ENCODE measurements at regions not wholly inside any gene's neighbourhood (a gene's known extent, or its start where the extent isn't known, plus 50 kb on each side); places are given as distances from the start of the nearest gene placed in this dataset.

GRCh38 chr7:106196460-106197021 is 84.4 kb upstream of the SYPL1 start:
- no peak for DNase-seq

DNA sequence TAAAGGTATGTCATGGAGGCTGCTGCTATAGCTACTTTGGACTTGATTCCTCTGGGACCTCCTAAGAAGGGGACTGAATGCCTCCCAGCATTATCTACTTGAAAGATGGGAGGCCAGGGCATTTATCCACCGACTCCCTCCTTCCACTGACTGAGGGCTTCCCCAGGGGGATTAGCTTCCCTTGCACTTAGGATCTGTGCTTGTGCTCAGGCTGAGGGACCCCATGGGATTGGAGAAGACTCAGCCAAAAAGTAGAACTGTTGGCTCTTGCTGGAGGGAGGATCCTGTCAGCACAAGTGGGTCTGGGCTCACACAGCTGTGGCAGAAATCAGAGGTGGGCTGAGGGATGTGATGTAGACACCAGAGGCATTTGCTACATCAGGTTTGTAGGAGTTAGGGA is 81.5 kb upstream of the SYPL1 start:
- DNase-seq, result no peak

- DNase-seq, result no peak
These were observed 78.6 kb upstream of the SYPL1 start for GRCh38 chr7:106190589-106191330.

GRCh38 chr7:106187613-106188350 is 75.7 kb upstream of the SYPL1 start:
- no peak for DNase-seq

- DNase-seq, result no peak
These were observed 73.6 kb upstream of the SYPL1 start for GRCh38 chr7:106185719-106186118.

DNA sequence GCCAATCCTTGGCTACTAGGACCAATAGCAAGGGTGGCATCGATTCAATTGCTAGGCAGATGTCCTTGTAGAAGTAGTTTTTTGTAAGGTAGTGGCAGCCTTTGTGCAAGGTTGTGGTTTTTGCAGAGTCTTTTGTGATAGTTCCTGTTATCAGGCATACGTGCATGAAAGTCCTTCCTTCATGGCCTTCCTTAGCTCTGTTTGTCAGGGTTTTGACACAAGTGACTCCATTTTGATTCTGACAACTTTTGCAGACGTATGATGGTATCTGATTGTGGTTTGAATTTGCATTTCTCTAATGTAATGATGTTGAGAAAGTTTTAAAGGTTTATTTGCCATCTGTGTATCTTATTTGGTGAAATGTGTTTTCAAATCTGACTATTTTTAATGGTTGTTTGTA is 71.8 kb upstream of the SYPL1 start:
- DNase-seq, result no peak

- no peak for DNase-seq
These were observed 70.8 kb upstream of the SYPL1 start for GRCh38 chr7:106182904-106183303.

- DNase-seq, result no peak
These were observed 69.7 kb upstream of the SYPL1 start for GRCh38 chr7:106181658-106182265.

DNA sequence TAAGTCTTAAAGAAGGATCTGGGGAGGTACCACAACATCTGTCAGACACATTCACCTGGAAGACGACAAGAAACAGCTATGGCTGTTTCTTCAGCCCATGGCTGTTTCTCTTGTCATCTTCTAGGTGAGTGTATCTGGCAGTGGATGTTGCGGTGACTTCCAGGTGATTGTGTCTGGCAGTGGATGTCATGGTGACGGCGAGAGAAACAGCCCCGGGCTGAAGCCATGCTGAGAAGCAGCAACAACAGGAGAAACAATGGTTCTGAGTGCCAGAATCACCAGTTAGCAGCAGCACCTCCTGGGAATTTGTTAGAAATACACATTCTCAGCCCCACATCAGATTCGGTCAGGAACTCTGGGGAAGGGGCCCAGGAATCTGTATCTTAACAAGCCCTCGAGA is 68.6 kb upstream of the SYPL1 start:
- DNase-seq, result peak; percentile 73

- DNase-seq, result no peak
These were observed 67.1 kb upstream of the SYPL1 start for GRCh38 chr7:106179256-106179655.

- no peak for DNase-seq
These were observed 66.6 kb upstream of the SYPL1 start for GRCh38 chr7:106178593-106179134.

DNA sequence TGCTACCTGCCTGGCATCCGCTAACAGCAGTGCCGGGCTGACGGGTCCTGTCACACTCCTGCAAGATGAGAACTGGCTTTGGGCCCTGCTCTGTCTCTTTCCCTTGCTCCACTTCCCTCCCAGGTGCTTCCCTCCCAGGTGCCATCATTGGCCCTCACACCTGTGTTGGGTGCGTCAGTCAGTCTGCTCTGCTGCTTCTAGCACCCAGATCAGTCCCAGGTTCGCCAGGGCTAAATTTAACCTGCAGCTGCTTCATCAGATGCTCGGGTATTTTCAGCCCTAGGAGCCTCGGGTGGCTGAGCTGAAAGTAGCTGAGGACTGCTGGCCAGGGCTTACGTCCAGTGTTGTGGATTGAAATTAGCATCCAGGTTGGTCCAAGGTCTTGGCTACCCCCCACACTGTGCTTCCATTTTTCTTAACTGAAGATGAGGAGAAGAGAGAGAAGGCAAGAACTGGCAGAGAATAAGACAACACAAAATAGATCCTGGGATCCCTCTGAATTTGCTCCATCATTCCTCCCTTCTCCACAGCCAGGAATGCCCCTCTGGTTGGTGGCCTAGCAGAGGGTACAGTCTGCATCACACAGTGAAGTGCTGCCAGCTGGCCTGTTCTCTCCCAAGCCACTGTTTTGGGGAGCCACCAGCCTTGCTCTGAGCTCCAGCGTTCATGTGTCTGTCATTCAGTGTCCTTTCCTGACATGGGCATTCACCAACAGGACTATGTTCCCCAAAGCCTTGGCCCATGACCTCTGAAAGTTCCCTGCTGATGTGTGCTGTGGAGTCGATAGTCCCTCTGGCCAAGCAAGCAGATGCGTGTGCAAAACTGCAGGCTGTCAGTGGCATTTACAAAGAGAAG is 65.9 kb upstream of the SYPL1 start:
- no peak for DNase-seq

DNA sequence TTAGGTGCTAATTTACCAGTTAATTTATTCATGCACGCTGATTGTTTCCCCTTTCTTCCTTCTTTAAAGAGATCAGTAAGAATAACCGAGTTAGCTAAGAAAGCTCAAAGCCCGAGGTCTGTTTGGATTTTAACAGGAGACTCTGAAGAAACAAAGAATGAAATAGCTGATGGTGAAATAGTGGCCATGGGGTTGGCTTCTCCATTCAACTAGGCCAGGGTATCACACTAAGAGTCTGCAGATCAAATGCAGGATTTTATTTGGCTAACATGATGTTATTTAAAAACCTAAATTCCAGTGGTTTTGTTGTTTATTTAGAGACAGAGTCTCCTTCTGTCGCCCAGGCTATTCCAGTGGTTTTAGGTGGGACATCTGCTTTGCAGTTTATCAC is 65.2 kb upstream of the SYPL1 start:
- DNase-seq, result no peak

- peak; percentile 93 for DNase-seq
These were observed 64.5 kb upstream of the SYPL1 start for GRCh38 chr7:106176414-106177299.

GRCh38 chr7:106175507-106175906 is 63.4 kb upstream of the SYPL1 start:
- DNase-seq, result no peak

- no peak for DNase-seq
These were observed 58.5 kb upstream of the SYPL1 start for GRCh38 chr7:106170651-106171050.

- DNase-seq, result no peak
These were observed 57.9 kb upstream of the SYPL1 start for GRCh38 chr7:106169821-106170610.

DNA sequence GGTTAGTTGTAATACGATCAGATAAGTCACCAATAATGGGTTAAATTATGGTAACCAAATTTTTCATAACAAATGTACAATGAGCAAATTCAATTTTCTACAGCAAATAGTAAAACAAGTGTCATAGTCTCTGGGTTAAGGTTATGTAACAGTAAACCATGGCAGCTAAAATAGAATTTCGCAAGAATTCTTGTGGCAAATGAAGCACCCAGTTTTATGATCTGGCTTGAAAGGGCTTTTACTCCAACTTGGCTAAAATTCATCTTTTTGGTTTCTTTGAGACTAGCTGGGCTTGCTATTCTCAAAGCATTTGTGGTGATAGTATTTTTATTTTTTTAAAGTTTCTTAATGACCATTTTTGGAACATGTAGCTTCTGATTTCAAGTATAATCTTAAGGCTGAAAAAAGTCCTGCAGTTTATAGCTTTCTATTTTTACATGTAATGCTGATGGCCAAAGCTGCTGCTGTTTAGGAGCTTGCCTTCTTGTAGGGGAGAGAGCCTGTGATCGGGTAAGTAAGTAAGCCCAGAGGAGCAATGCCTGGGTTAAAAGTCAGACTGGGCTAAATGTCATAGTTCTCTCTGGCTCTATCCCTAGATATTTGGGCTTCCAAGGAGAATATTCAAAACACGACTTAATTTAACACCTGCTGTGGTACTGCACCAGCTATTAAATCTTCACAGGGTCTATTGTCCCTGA is 55.5 kb upstream of the SYPL1 start:
- no peak for DNase-seq

DNA sequence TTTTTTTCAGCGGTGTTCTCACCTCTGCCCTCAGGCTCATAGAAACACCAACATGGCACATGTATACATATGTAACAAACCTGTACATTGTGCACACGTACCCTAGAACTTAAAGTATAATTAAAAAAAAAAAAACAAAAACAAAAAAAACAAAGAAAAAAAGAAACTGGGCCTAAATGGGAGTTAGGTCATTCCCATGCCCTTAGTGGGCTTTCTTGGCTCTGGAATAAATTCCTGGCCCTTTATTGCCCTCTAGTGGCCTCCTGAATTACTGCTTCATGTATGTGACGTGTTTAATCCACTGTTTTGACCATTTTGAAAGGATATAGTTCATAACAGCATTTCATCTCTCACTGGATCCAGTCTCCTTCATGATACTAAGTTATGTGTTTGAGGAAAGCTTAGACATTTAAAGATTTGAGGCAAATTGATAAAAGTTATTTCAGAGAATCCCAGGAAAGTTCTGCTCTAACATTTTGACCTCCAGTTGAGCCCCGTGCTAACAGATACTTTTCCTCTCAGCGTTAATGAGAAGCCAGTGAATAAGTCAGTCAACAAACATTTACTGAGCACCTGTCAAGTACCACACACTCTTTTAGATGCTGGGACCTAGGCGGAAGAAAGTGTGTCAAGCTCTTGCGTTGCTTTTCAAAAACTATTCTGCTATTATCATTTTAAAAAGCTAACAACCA is 54.7 kb upstream of the SYPL1 start:
- DNase-seq, result no peak
